ENCODE measurements at regions not wholly inside any gene's neighbourhood (a gene's known extent, or its start where the extent isn't known, plus 50 kb on each side); places are given as distances from the start of the nearest gene placed in this dataset.

GRCh38 chr4:33386764-33387163, 2666.6 kb downstream of the PCDH7 start:
- intact Hi-C loops (cut with DNase I, micrococcal nuclease), result no loop called here

GRCh38 chr4:33390976-33391375, 2670.8 kb downstream of the PCDH7 start:
- H3K36me3 ChIP-seq (ENCODE audit: insufficient read depth, low read length), result no peaks in the 10 kb centered on the region
- no peak overlapping the region for H3K4me3 ChIP-seq (ENCODE audit: low read length)
- H3K27ac ChIP-seq (ENCODE audit: low read depth in 1 of 2, low read length in 2 of 2), result no peak overlapping the region
- POLR2A ChIA-PET, result no interaction called here
- ATAC-seq (ENCODE audit: poor library complexity), result no peak
- H3K36me3 Mint-ChIP-seq (ENCODE audit: low read depth), result no peaks in the 10 kb centered on the region
- CTCF ChIA-PET, result no interaction called here
- peaks cover 5% of the 10 kb centered on the region for H3K9me3 Mint-ChIP-seq
- no peaks in the 10 kb centered on the region for H3K4me1 Mint-ChIP-seq (ENCODE audit: low read depth)
- H3K9me3 ChIP-seq (ENCODE audit: control insufficient read depth in 1 of 2, insufficient read depth in 1 of 2, low read length in 2 of 2), result peaks cover 0 to 5% of the 10 kb centered on the region in 2 experiments
- H3K4me3 Mint-ChIP-seq, result no peak overlapping the region
- no peaks in the 10 kb centered on the region for H3K27me3 ChIP-seq (ENCODE audit: control insufficient read depth in 1 of 2, insufficient read depth in 2 of 2, low read length in 2 of 2)
- no peaks in the 10 kb centered on the region for H3K4me1 ChIP-seq (ENCODE audit: insufficient read depth, low read length)
- H3K27me3 Mint-ChIP-seq, result no peaks in the 10 kb centered on the region
- no peak overlapping the region for H3K27ac Mint-ChIP-seq
- intact Hi-C loops (cut with DNase I, micrococcal nuclease), result no loop called here
- TF ChIP-seq CTCF (IDR thresholded peaks at IDR 0.05), result no peak
- DNase-seq, result no peak

More at GRCh38 chr4:33386764-33387163, 2666.6 kb downstream of the PCDH7 start:
- Mint-ChIP-seq H3K27ac (no peak overlapping the region), H3K36me3 (ENCODE audit: low read depth) (no peaks in the 10 kb centered on the region), H3K4me3 (no peak overlapping the region), H3K4me1 (ENCODE audit: low read depth) (no peaks in the 10 kb centered on the region), H3K27me3 (no peaks in the 10 kb centered on the region), H3K9me3 (peaks cover 12% of the 10 kb centered on the region)
- ChIA-PET CTCF (no interaction called here), POLR2A (no interaction called here)
- no peak for TF ChIP-seq CTCF (IDR thresholded peaks at IDR 0.05)
- Histone ChIP-seq H3K9me3 (ENCODE audit: control insufficient read depth in 1 of 2, insufficient read depth in 1 of 2, low read length in 2 of 2) (peaks cover 5 to 11% of the 10 kb centered on the region in 2 experiments), H3K27ac (ENCODE audit: low read depth in 1 of 2, low read length in 2 of 2) (no peak overlapping the region), H3K27me3 (ENCODE audit: control insufficient read depth in 1 of 2, insufficient read depth in 2 of 2, low read length in 2 of 2) (no peaks in the 10 kb centered on the region), H3K4me1 (ENCODE audit: insufficient read depth, low read length) (no peaks in the 10 kb centered on the region), H3K36me3 (ENCODE audit: insufficient read depth, low read length) (no peaks in the 10 kb centered on the region), H3K4me3 (ENCODE audit: low read length) (no peak overlapping the region)
- no peak for ATAC-seq (ENCODE audit: poor library complexity)
- DNase-seq, result no peak

DNA sequence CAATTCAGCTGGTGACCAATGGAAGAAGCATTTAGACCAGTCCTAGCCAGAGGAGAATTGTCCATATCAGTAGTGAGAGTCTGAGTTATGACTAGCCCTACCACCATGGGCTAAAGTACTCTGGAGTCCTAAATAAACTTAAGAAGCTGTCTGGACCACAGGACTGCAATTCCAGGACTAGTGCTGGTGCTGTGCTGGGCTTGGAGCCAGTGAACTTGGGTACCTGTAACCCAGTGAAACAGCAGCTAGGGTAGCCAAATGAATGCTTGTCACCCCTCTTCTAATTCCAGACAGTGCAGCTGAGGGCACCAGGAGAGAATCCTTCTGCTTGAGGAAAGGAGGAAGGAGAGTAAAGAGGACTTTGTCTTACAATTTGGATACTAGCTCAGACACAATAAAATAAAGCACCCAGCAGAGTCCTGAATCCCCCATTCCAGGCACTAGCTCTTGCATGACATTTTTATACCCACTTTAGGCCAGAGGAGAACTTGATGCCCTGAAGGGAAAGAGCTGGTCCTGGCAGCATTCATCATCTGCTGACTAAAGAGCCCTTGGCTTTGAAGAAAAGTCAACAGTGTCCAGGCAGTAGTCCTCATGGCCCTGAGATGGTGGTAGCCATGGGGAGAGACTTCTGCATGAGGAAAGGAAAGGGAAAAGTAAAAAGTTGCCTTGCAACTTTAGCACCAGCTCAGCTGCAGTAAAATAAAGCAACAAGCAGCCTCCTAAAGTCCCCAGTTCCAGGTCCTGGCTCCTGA, 2675.7 kb downstream of the PCDH7 start:
- CTCF ChIA-PET, result no interaction called here
- Mint-ChIP-seq H3K4me1 (ENCODE audit: low read depth) (no peaks in the 10 kb centered on the region), H3K9me3 (peaks cover 14% of the 10 kb centered on the region), H3K27ac (no peak overlapping the region), H3K36me3 (ENCODE audit: low read depth) (no peaks in the 10 kb centered on the region), H3K27me3 (no peaks in the 10 kb centered on the region), H3K4me3 (no peak overlapping the region)
- Histone ChIP-seq H3K4me1 (ENCODE audit: insufficient read depth, low read length) (no peaks in the 10 kb centered on the region), H3K4me3 (ENCODE audit: low read length) (no peak overlapping the region), H3K9me3 (ENCODE audit: control insufficient read depth in 1 of 2, insufficient read depth in 1 of 2, low read length in 2 of 2) (peaks cover 0 to 6% of the 10 kb centered on the region in 2 experiments), H3K36me3 (ENCODE audit: insufficient read depth, low read length) (no peaks in the 10 kb centered on the region), H3K27me3 (ENCODE audit: control insufficient read depth in 1 of 2, insufficient read depth in 2 of 2, low read length in 2 of 2) (no peaks in the 10 kb centered on the region), H3K27ac (ENCODE audit: low read depth in 1 of 2, low read length in 2 of 2) (no peak overlapping the region)
- POLR2A ChIA-PET, result no interaction called here
- DNase-seq (no peak), ATAC-seq (ENCODE audit: poor library complexity) (no peak)
- no peak for TF ChIP-seq CTCF (IDR thresholded peaks at IDR 0.05)
- intact Hi-C loops (cut with DNase I, micrococcal nuclease), result no loop called here
